Stomach (tissue), 4 donors: ENCODE measurements at regions not wholly inside any gene's neighbourhood (a gene's known extent, or its start where the extent isn't known, plus 50 kb on each side); places are given as distances from the start of the nearest gene placed in this dataset.

Experiments
- POLR2A ChIP-seq, 4 donors: fragments of 450-650 bp; IDR thresholded peaks; one replicate each; pipeline ENCODE4 v1.6.1; 2016; ENCODE audit warnings: antibody characterized with exemption in 4 of 4, control low read depth in 2 of 4, mild to moderate bottlenecking in 1 of 4, moderate library complexity in 1 of 4
- TF ChIP-seq, protein P1 (sequence below), 7 experiments: fragments of 450-650 bp in 4 of 7; fragments of 200-600 bp in 3 of 7; sonication (generic) in 3 of 7; IDR thresholded peaks; one replicate each; pipeline ENCODE4 v1.5.1; 2016 to 2019; ENCODE audit warnings: antibody characterized with exemption in 7 of 7, control low read depth in 2 of 7, mild to moderate bottlenecking in 1 of 7

DNA sequence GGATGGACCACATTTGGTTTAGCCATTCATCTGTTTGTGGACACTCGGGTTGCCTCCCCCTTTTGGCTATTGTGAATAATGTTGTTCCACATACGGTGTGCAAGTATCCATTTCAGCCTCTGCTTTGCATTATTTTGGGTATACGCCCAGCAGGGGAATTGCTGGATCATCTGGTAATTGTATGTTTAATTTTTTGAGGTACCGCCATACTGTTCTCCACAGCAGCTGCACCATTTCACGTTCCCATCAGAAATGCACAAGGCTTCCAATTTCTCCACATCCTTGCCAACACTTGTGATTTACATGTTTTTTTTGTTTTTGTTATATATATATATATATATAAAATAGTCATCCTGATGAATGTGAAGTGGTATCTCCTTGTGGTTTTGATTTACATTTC is 54.6 kb upstream of the TWIST2 start:
- TF ChIP-seq, protein P1, sequence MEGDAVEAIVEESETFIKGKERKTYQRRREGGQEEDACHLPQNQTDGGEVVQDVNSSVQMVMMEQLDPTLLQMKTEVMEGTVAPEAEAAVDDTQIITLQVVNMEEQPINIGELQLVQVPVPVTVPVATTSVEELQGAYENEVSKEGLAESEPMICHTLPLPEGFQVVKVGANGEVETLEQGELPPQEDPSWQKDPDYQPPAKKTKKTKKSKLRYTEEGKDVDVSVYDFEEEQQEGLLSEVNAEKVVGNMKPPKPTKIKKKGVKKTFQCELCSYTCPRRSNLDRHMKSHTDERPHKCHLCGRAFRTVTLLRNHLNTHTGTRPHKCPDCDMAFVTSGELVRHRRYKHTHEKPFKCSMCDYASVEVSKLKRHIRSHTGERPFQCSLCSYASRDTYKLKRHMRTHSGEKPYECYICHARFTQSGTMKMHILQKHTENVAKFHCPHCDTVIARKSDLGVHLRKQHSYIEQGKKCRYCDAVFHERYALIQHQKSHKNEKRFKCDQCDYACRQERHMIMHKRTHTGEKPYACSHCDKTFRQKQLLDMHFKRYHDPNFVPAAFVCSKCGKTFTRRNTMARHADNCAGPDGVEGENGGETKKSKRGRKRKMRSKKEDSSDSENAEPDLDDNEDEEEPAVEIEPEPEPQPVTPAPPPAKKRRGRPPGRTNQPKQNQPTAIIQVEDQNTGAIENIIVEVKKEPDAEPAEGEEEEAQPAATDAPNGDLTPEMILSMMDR (IDR thresholded peaks at IDR 0.05), result no peak
- no peak for TF ChIP-seq POLR2A (IDR thresholded peaks at IDR 0.05)
